ENCODE measurements at regions not wholly inside any gene's neighbourhood (a gene's known extent, or its start where the extent isn't known, plus 50 kb on each side); places are given as distances from the start of the nearest gene placed in this dataset.

GRCh38 chr4:55242506-55242905 lies 103.5 kb upstream of the SRD5A3 start:
- H3K27ac ChIP-seq, result no peak overlapping the region
- H3K4me3 ChIP-seq (IDR thresholded peaks at IDR 0.05; ENCODE audit: insufficient read depth, low read depth, low read length), result no peak overlapping the region
- H2AFZ ChIP-seq (ENCODE audit: low read depth), result no peak overlapping the region
- no peak for TF ChIP-seq CTCF (conservative IDR thresholded peaks at IDR 0.05; ENCODE audit: low read depth, low read length)
- no peak overlapping the region for H3K4me2 ChIP-seq
- H3K79me2 ChIP-seq (ENCODE audit: insufficient read depth, low read depth), result no peaks in the 10 kb centered on the region
- no peak overlapping the region for H3K9ac ChIP-seq
- H4K20me1 ChIP-seq (ENCODE audit: insufficient read depth), result no peaks in the 10 kb centered on the region
- H3K27me3 ChIP-seq (ENCODE audit: insufficient read depth, low read depth), result no peaks in the 10 kb centered on the region
- no peaks in the 10 kb centered on the region for H3K4me1 ChIP-seq (ENCODE audit: low read depth, poor library complexity, severe bottlenecking)
- H3K36me3 ChIP-seq (ENCODE audit: insufficient read depth), result no peaks in the 10 kb centered on the region

GRCh38 chr4:55247521-55247920 lies 98.5 kb upstream of the SRD5A3 start:
- Histone ChIP-seq H3K36me3 (ENCODE audit: insufficient read depth) (no peaks in the 10 kb centered on the region), H3K4me2 (no peak overlapping the region), H3K4me3 (IDR thresholded peaks at IDR 0.05; ENCODE audit: insufficient read depth, low read depth, low read length) (no peak overlapping the region), H4K20me1 (ENCODE audit: insufficient read depth) (no peaks in the 10 kb centered on the region), H2AFZ (ENCODE audit: low read depth) (no peak overlapping the region), H3K79me2 (ENCODE audit: insufficient read depth, low read depth) (no peaks in the 10 kb centered on the region), H3K9ac (no peak overlapping the region), H3K27me3 (ENCODE audit: insufficient read depth, low read depth) (no peaks in the 10 kb centered on the region), H3K4me1 (ENCODE audit: low read depth, poor library complexity, severe bottlenecking) (no peaks in the 10 kb centered on the region), H3K27ac (no peak overlapping the region)
- TF ChIP-seq CTCF (conservative IDR thresholded peaks at IDR 0.05; ENCODE audit: low read depth, low read length), result no peak

- no peaks in the 10 kb centered on the region for H3K36me3 ChIP-seq (ENCODE audit: insufficient read depth)
These were observed 97.3 kb upstream of the SRD5A3 start for GRCh38 chr4:55248756-55249155.

GRCh38 chr4:55249476-55249875 lies 96.6 kb upstream of the SRD5A3 start:
- Histone ChIP-seq H3K4me3 (IDR thresholded peaks at IDR 0.05; ENCODE audit: insufficient read depth, low read depth, low read length) (no peak overlapping the region), H2AFZ (ENCODE audit: low read depth) (no peak overlapping the region), H3K36me3 (ENCODE audit: insufficient read depth) (no peaks in the 10 kb centered on the region), H3K79me2 (ENCODE audit: insufficient read depth, low read depth) (no peaks in the 10 kb centered on the region), H3K4me1 (ENCODE audit: low read depth, poor library complexity, severe bottlenecking) (no peaks in the 10 kb centered on the region), H3K27me3 (ENCODE audit: insufficient read depth, low read depth) (no peaks in the 10 kb centered on the region), H4K20me1 (ENCODE audit: insufficient read depth) (no peaks in the 10 kb centered on the region), H3K27ac (no peak overlapping the region), H3K4me2 (no peak overlapping the region), H3K9ac (no peak overlapping the region)
- TF ChIP-seq CTCF (conservative IDR thresholded peaks at IDR 0.05; ENCODE audit: low read depth, low read length), result no peak

More at GRCh38 chr4:55248756-55249155, 97.3 kb upstream of the SRD5A3 start:
- H3K27me3 ChIP-seq (ENCODE audit: insufficient read depth, low read depth), result no peaks in the 10 kb centered on the region
- no peaks in the 10 kb centered on the region for H4K20me1 ChIP-seq (ENCODE audit: insufficient read depth)
- no peak overlapping the region for H3K4me2 ChIP-seq
- no peak for TF ChIP-seq CTCF (conservative IDR thresholded peaks at IDR 0.05; ENCODE audit: low read depth, low read length)
- no peak overlapping the region for H3K9ac ChIP-seq
- H3K27ac ChIP-seq, result no peak overlapping the region
- no peaks in the 10 kb centered on the region for H3K4me1 ChIP-seq (ENCODE audit: low read depth, poor library complexity, severe bottlenecking)
- no peak overlapping the region for H2AFZ ChIP-seq (ENCODE audit: low read depth)
- H3K79me2 ChIP-seq (ENCODE audit: insufficient read depth, low read depth), result no peaks in the 10 kb centered on the region
- no peak overlapping the region for H3K4me3 ChIP-seq (IDR thresholded peaks at IDR 0.05; ENCODE audit: insufficient read depth, low read depth, low read length)

Data from KMS-11 (cell line).